OCI-LY7 (cell line): ENCODE measurements at regions not wholly inside any gene's neighbourhood (a gene's known extent, or its start where the extent isn't known, plus 50 kb on each side); places are given as distances from the start of the nearest gene placed in this dataset.

Source experiments
- EZH2phosphoT487 ChIP-seq: fragments of 200-600 bp; sonication (generic); IDR thresholded peaks from 2 replicates; pipeline ENCODE4 v1.6.1; 2018; ENCODE audit warnings: low read depth, borderline replicate concordance, mild to moderate bottlenecking, mixed run types, antibody characterized with exemption, low read length, moderate library complexity, mixed read lengths
- TF ChIP-seq, protein P1 (sequence below): fragments of 200-600 bp; sonication (generic); conservative IDR thresholded peaks from 2 replicates; pipeline ENCODE4 v1.5.1; 2014; ENCODE audit warnings: mild to moderate bottlenecking, antibody characterized with exemption, low read length, moderate library complexity, mixed read lengths

DNA sequence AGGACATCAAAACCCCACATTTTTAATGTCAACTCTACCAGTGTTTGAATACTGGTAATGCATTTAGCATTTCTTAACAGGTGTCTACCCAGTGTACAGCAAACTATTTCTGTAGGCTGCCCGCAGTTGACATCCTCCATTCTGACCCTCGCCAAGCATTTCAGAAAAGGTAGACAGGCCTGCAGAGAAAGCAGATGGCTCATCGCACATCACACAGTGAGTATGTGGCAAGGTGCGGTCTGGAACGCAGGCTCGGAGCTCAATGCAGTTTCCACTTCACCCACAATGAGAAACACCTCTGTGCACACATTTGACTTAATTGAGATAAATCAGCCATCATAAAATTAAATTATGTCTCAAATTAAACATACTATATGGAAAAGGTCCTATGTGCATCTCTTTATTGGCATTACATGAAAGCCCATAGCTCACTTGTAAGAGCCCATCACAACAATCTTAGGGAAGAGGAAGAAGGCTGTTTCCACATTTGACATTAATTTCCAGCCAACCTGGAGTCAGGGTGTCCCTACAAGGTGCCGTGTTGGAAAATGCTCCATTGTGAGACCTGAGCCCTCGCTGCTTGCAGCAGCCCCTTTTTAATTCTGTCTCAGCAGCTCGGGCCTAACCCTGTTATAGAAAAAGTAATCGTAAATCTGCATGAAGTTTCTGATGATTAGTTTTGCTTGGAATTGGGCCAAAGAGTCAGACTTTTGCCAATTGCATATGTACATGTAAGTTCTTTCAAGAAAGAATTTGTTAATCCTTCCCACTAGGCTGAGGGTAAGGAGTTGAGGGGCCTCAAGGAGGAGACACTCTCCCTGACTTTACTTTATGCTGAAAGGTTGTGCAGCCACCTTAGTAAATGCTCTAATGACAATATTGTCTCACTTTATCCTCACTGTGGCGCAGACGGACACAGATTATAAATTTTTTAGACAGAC is 378.7 kb upstream of the DYNLRB2 start:
- TF ChIP-seq, protein P1, sequence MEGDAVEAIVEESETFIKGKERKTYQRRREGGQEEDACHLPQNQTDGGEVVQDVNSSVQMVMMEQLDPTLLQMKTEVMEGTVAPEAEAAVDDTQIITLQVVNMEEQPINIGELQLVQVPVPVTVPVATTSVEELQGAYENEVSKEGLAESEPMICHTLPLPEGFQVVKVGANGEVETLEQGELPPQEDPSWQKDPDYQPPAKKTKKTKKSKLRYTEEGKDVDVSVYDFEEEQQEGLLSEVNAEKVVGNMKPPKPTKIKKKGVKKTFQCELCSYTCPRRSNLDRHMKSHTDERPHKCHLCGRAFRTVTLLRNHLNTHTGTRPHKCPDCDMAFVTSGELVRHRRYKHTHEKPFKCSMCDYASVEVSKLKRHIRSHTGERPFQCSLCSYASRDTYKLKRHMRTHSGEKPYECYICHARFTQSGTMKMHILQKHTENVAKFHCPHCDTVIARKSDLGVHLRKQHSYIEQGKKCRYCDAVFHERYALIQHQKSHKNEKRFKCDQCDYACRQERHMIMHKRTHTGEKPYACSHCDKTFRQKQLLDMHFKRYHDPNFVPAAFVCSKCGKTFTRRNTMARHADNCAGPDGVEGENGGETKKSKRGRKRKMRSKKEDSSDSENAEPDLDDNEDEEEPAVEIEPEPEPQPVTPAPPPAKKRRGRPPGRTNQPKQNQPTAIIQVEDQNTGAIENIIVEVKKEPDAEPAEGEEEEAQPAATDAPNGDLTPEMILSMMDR = no peak
- TF ChIP-seq EZH2phosphoT487 = no peak
